GM23338 (cell line): ENCODE measurements at regions not wholly inside any gene's neighbourhood (a gene's known extent, or its start where the extent isn't known, plus 50 kb on each side); places are given as distances from the start of the nearest gene placed in this dataset.

Experiments used
- ATAC-seq: fragments of 200-7000 bp; cut with Tn5 transposase; 3 replicates; pipeline ENCODE4 v1.9.1; 2020
- DNase-seq: peaks from one replicate; pipeline ENCODE4 v3.0.0-alpha.2; 2015; ENCODE audit warnings: low spot score
- H2AFZ ChIP-seq: fragments of 200-600 bp; sonication (generic); 2 replicates; pipeline ENCODE4 v1.8.0; 2016; ENCODE audit warnings: antibody characterized with exemption, mild to moderate bottlenecking, moderate library complexity
- H3F3A ChIP-seq: fragments of 200-600 bp; sonication (generic); replicated peaks from 2 replicates; pipeline ENCODE4 v1.8.0; 2017; ENCODE audit warnings: antibody characterized with exemption, mixed run types, low read depth
- H3K27ac ChIP-seq: fragments of 200-600 bp; sonication (generic); 2 replicates; pipeline ENCODE4 v1.6.1; 2016; ENCODE audit warnings: low read depth
- H3K27me3 ChIP-seq: fragments of 200-600 bp; sonication (generic); 2 replicates; pipeline ENCODE4 v1.8.0; 2016; ENCODE audit warnings: mild to moderate bottlenecking, mixed run types, moderate library complexity; ENCODE audit not compliant: insufficient read depth
- H3K36me3 ChIP-seq: fragments of 200-600 bp; sonication (generic); 2 replicates; pipeline ENCODE4 v1.8.0; 2016; ENCODE audit warnings: mild to moderate bottlenecking; ENCODE audit not compliant: insufficient read depth
- H3K4me1 ChIP-seq: fragments of 200-600 bp; sonication (generic); 2 replicates; pipeline ENCODE4 v1.8.0; 2016; ENCODE audit warnings: mild to moderate bottlenecking, moderate library complexity; ENCODE audit not compliant: insufficient read depth
- H3K4me2 ChIP-seq: fragments of 200-600 bp; sonication (generic); 2 replicates; pipeline ENCODE4 v1.7.1; 2017; ENCODE audit warnings: mixed run types
- H3K4me3 ChIP-seq: fragments of 200-600 bp; sonication (generic); 2 replicates; pipeline ENCODE4 v1.6.1; 2016; ENCODE audit warnings: mixed run types
- H3K79me2 ChIP-seq: fragments of 200-600 bp; sonication (generic); replicated peaks from 2 replicates; pipeline ENCODE4 v1.8.0; 2017; ENCODE audit warnings: mild to moderate bottlenecking; ENCODE audit not compliant: insufficient read depth
- H3K9me2 ChIP-seq: fragments of 200-600 bp; sonication (generic); 2 replicates; pipeline ENCODE4 v1.8.0; 2017; ENCODE audit not compliant: insufficient read depth
- H4K20me1 ChIP-seq: fragments of 200-600 bp; sonication (generic); replicated peaks from 2 replicates; pipeline ENCODE4 v1.8.0; 2017; ENCODE audit warnings: mild to moderate bottlenecking; ENCODE audit not compliant: insufficient read depth
- H3K27ac Mint-ChIP-seq: 2 replicates; pipeline ENCODE4 v1.8.0; 2020; ENCODE audit warnings: inconsistent platforms, mild to moderate bottlenecking, moderate library complexity, mixed read lengths
- H3K27me3 Mint-ChIP-seq: 3 replicates; pipeline ENCODE4 v1.8.0; 2022; ENCODE audit warnings: low read depth, mild to moderate bottlenecking, moderate library complexity, mixed read lengths, inconsistent platforms; ENCODE audit not compliant: insufficient read depth, poor library complexity
- H3K36me3 Mint-ChIP-seq: 3 replicates; pipeline ENCODE4 v1.8.0; 2021; ENCODE audit warnings: low read depth, mild to moderate bottlenecking, inconsistent platforms, moderate library complexity, mixed read lengths
- H3K4me1 Mint-ChIP-seq: 3 replicates; pipeline ENCODE4 v1.8.0; 2020; ENCODE audit warnings: mild to moderate bottlenecking, inconsistent platforms, mixed read lengths
- H3K4me3 Mint-ChIP-seq: 3 replicates; pipeline ENCODE4 v1.8.0; 2021; ENCODE audit warnings: moderate library complexity, mild to moderate bottlenecking, inconsistent platforms, mixed read lengths
- H3K9me3 Mint-ChIP-seq: 3 replicates; pipeline ENCODE4 v1.8.0; 2020; ENCODE audit warnings: moderate library complexity, mild to moderate bottlenecking, inconsistent platforms, mixed read lengths
- CREB1 ChIP-seq: fragments of 250-450 bp; sonication (Bioruptor Pico); IDR thresholded peaks from 2 replicates; pipeline ENCODE4 v1.5.0; 2020; ENCODE audit warnings: low read depth, mild to moderate bottlenecking, moderate library complexity
- CTCF ChIP-seq, 2 experiments: fragments of 200-600 bp in 1 of 2; sonication (generic) in 1 of 2; conservative IDR thresholded peaks; 2 replicates each; pipeline versions ENCODE4 v1.5.1 to v1.6.1; 2016 to 2017; ENCODE audit warnings: antibody characterized with exemption in 2 of 2, low read depth in 2 of 2, mild to moderate bottlenecking in 2 of 2, moderate library complexity in 1 of 2
- EZH2 ChIP-seq: fragments of 200-600 bp; sonication (generic); IDR thresholded peaks from one replicate; pipeline ENCODE4 v1.8.0; 2017; ENCODE audit warnings: antibody characterized with exemption, mild to moderate bottlenecking, low read depth; ENCODE audit not compliant: unreplicated experiment
- EZH2phosphoT487 ChIP-seq: fragments of 200-600 bp; sonication (generic); IDR thresholded peaks from one replicate; pipeline ENCODE4 v1.8.1; 2018; ENCODE audit warnings: antibody characterized with exemption; ENCODE audit not compliant: unreplicated experiment
- JUNB ChIP-seq: IDR thresholded peaks from one replicate; pipeline ENCODE4 v1.6.1; 2016; ENCODE audit warnings: antibody characterized with exemption; ENCODE audit not compliant: unreplicated experiment
- NANOG ChIP-seq: IDR thresholded peaks from 2 replicates; pipeline ENCODE4 v1.6.1; 2016; ENCODE audit warnings: antibody characterized with exemption, borderline replicate concordance
- POLR2AphosphoS5 ChIP-seq: IDR thresholded peaks from 2 replicates; pipeline ENCODE4 v1.6.1; 2016; ENCODE audit warnings: antibody characterized with exemption, low read depth
- STAT1 ChIP-seq: IDR thresholded peaks from one replicate; pipeline ENCODE4 v1.6.1; 2016; ENCODE audit warnings: antibody characterized with exemption; ENCODE audit not compliant: unreplicated experiment
- ZNF114 ChIP-seq: fragments of 250-450 bp; sonication (Bioruptor Pico); IDR thresholded peaks from 2 replicates; pipeline ENCODE4 v1.5.0; 2020; ENCODE audit warnings: mild to moderate bottlenecking, moderate library complexity
- ZNF331 ChIP-seq: fragments of 250-450 bp; sonication (Bioruptor Pico); IDR thresholded peaks from 2 replicates; pipeline ENCODE4 v1.5.0; 2020; ENCODE audit warnings: low read depth, mild to moderate bottlenecking, moderate library complexity
- TF ChIP-seq, protein P1 (sequence below): fragments of 250-450 bp; sonication (Bioruptor Pico); IDR thresholded peaks from 2 replicates; pipeline ENCODE4 v1.5.0; 2020; ENCODE audit warnings: mild to moderate bottlenecking, moderate library complexity
- TF ChIP-seq, protein P2 (sequence below): IDR thresholded peaks from one replicate; pipeline ENCODE4 v1.6.1; 2018; ENCODE audit warnings: antibody characterized with exemption; ENCODE audit not compliant: unreplicated experiment
- TF ChIP-seq, protein P3 (sequence below): IDR thresholded peaks from 2 replicates; pipeline ENCODE4 v1.6.1; 2016; ENCODE audit warnings: antibody characterized with exemption

GRCh38 chr7:52616552-52616951, 418.9 kb upstream of the POM121L12 start:
- no peaks in the 10 kb centered on the region for H3K4me1 ChIP-seq
- H3K9me2 ChIP-seq: no peaks in the 10 kb centered on the region
- H4K20me1 ChIP-seq: no peaks in the 10 kb centered on the region
- no peaks in the 10 kb centered on the region for H3K4me1 Mint-ChIP-seq
- H3K27ac ChIP-seq: no peak overlapping the region
- no peak overlapping the region for H3K27ac Mint-ChIP-seq
- no peak overlapping the region for H3K4me3 ChIP-seq
- TF ChIP-seq, protein P1, sequence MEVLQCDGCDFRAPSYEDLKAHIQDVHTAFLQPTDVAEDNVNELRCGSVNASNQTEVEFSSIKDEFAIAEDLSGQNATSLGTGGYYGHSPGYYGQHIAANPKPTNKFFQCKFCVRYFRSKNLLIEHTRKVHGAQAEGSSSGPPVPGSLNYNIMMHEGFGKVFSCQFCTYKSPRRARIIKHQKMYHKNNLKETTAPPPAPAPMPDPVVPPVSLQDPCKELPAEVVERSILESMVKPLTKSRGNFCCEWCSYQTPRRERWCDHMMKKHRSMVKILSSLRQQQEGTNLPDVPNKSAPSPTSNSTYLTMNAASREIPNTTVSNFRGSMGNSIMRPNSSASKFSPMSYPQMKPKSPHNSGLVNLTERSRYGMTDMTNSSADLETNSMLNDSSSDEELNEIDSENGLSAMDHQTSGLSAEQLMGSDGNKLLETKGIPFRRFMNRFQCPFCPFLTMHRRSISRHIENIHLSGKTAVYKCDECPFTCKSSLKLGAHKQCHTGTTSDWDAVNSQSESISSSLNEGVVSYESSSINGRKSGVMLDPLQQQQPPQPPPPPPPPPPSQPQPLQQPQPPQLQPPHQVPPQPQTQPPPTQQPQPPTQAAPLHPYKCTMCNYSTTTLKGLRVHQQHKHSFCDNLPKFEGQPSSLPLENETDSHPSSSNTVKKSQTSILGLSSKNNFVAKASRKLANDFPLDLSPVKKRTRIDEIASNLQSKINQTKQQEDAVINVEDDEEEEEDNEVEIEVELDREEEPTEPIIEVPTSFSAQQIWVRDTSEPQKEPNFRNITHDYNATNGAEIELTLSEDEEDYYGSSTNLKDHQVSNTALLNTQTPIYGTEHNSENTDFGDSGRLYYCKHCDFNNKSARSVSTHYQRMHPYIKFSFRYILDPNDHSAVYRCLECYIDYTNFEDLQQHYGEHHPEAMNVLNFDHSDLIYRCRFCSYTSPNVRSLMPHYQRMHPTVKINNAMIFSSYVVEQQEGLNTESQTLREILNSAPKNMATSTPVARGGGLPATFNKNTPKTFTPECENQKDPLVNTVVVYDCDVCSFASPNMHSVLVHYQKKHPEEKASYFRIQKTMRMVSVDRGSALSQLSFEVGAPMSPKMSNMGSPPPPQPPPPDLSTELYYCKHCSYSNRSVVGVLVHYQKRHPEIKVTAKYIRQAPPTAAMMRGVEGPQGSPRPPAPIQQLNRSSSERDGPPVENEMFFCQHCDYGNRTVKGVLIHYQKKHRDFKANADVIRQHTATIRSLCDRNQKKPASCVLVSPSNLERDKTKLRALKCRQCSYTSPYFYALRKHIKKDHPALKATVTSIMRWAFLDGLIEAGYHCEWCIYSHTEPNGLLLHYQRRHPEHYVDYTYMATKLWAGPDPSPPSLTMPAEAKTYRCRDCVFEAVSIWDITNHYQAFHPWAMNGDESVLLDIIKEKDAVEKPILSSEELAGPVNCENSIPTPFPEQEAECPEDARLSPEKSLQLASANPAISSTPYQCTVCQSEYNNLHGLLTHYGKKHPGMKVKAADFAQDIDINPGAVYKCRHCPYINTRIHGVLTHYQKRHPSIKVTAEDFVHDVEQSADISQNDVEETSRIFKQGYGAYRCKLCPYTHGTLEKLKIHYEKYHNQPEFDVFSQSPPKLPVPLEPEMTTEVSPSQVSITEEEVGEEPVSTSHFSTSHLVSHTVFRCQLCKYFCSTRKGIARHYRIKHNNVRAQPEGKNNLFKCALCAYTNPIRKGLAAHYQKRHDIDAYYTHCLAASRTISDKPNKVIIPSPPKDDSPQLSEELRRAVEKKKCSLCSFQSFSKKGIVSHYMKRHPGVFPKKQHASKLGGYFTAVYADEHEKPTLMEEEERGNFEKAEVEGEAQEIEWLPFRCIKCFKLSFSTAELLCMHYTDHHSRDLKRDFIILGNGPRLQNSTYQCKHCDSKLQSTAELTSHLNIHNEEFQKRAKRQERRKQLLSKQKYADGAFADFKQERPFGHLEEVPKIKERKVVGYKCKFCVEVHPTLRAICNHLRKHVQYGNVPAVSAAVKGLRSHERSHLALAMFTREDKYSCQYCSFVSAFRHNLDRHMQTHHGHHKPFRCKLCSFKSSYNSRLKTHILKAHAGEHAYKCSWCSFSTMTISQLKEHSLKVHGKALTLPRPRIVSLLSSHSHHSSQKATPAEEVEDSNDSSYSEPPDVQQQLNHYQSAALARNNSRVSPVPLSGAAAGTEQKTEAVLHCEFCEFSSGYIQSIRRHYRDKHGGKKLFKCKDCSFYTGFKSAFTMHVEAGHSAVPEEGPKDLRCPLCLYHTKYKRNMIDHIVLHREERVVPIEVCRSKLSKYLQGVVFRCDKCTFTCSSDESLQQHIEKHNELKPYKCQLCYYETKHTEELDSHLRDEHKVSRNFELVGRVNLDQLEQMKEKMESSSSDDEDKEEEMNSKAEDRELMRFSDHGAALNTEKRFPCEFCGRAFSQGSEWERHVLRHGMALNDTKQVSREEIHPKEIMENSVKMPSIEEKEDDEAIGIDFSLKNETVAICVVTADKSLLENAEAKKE (CRISPR knock-in tag): no peak
- TF ChIP-seq EZH2: no peak
- no peak for TF ChIP-seq POLR2AphosphoS5
- no peak for TF ChIP-seq CREB1 (CRISPR knock-in tag)
- no peak for TF ChIP-seq STAT1
- no peak for TF ChIP-seq ZNF331 (CRISPR knock-in tag)
- TF ChIP-seq, protein P2, sequence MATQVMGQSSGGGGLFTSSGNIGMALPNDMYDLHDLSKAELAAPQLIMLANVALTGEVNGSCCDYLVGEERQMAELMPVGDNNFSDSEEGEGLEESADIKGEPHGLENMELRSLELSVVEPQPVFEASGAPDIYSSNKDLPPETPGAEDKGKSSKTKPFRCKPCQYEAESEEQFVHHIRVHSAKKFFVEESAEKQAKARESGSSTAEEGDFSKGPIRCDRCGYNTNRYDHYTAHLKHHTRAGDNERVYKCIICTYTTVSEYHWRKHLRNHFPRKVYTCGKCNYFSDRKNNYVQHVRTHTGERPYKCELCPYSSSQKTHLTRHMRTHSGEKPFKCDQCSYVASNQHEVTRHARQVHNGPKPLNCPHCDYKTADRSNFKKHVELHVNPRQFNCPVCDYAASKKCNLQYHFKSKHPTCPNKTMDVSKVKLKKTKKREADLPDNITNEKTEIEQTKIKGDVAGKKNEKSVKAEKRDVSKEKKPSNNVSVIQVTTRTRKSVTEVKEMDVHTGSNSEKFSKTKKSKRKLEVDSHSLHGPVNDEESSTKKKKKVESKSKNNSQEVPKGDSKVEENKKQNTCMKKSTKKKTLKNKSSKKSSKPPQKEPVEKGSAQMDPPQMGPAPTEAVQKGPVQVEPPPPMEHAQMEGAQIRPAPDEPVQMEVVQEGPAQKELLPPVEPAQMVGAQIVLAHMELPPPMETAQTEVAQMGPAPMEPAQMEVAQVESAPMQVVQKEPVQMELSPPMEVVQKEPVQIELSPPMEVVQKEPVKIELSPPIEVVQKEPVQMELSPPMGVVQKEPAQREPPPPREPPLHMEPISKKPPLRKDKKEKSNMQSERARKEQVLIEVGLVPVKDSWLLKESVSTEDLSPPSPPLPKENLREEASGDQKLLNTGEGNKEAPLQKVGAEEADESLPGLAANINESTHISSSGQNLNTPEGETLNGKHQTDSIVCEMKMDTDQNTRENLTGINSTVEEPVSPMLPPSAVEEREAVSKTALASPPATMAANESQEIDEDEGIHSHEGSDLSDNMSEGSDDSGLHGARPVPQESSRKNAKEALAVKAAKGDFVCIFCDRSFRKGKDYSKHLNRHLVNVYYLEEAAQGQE: no peak
- TF ChIP-seq CTCF (conservative IDR thresholded peaks at IDR 0.05; ENCODE audit: low read depth in 2 of 2): no peak
- TF ChIP-seq, protein P3, sequence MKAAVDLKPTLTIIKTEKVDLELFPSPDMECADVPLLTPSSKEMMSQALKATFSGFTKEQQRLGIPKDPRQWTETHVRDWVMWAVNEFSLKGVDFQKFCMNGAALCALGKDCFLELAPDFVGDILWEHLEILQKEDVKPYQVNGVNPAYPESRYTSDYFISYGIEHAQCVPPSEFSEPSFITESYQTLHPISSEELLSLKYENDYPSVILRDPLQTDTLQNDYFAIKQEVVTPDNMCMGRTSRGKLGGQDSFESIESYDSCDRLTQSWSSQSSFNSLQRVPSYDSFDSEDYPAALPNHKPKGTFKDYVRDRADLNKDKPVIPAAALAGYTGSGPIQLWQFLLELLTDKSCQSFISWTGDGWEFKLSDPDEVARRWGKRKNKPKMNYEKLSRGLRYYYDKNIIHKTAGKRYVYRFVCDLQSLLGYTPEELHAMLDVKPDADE: no peak
- TF ChIP-seq ZNF114 (CRISPR knock-in tag): no peak
- no peak for TF ChIP-seq EZH2phosphoT487
- no peak for TF ChIP-seq NANOG
- no peak for TF ChIP-seq JUNB
- no peak overlapping the region for H2AFZ ChIP-seq
- H3K36me3 Mint-ChIP-seq: no peaks in the 10 kb centered on the region; the same call in 2 of the 3 replicates
- no peaks in the 10 kb centered on the region for H3K27me3 Mint-ChIP-seq
- H3K36me3 ChIP-seq: no peaks in the 10 kb centered on the region
- H3K79me2 ChIP-seq: no peaks in the 10 kb centered on the region
- no peaks in the 10 kb centered on the region for H3K9me3 Mint-ChIP-seq
- no peaks in the 10 kb centered on the region for H3F3A ChIP-seq
- H3K4me3 Mint-ChIP-seq: no peak overlapping the region
- no peaks in the 10 kb centered on the region for H3K27me3 ChIP-seq
- ATAC-seq (no peak), DNase-seq (no peak)
- H3K4me2 ChIP-seq: no peak overlapping the region
